HPDE6-E6E7 (cell line): ENCODE measurements at regions not wholly inside any gene's neighbourhood (a gene's known extent, or its start where the extent isn't known, plus 50 kb on each side); places are given as distances from the start of the nearest gene placed in this dataset.

ENCODE experiments used
- DNase-seq: peaks from one replicate; pipeline ENCODE4 v3.0.0; 2011; ENCODE audit warnings: missing footprints; ENCODE audit errors: extremely low spot score

DNA sequence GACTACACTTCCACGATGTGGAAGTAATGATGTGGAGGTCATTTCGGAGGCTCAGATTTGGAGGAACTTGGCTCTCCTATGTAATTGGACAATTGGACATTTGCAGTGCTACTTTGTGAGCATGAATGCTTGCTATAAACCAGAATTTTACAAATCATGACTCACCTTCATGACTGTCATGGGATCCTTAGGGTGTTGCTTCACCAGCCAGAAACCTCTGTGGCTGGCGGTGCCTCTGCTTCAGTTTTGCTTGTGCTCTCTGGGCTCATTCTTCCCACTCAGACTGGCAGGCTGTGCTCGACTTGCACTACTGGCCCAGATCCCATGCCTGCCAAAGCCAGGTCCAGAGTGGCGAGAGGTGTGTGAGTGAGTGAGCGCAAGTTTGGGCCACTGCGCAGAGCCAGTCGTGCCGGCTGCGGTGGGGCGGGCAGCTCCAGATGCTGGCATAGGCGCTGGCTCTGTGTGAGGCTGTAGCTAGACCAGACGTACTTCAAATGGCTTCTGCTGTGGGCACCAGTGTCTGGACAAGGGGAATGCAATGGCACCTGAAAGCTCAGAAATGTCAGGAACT, 387.8 kb downstream of the AEBP2 start:
- DNase-seq = no peak

DNA sequence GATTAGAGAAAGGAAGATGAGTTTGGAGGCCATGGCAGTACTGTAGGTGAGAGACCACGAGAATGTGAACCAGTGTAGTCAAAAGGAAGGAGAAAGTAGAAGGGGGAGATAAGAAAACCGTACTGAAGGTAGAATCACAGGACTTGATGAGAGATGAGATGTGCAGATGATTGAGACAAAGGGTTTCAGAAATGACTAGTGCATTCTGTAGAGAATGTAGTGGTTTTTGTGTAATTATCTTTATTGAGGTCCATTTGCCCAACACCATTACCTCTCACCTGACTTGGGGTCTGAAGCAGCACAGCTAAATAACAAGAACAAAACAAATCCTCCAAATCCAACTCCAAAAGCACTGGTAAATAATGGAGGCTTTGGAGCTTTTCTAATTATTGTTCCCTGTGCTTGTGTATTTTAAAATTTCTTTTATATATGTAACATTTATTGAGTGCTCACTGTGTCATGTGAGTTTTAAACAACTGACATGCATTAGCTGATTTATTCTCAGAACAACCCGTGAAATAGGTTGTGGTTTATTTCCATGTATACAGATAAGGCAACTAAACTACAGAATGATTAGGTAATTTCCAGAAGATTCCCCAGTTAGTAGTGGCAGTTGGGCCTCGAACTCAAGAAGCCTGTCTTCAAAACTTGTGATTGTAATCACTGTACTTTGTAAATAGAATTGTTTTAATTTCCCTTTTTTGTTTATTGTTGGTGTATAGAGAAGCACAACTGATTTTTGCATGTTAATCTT, 390.0 kb downstream of the AEBP2 start:
- no peak for DNase-seq

DNA sequence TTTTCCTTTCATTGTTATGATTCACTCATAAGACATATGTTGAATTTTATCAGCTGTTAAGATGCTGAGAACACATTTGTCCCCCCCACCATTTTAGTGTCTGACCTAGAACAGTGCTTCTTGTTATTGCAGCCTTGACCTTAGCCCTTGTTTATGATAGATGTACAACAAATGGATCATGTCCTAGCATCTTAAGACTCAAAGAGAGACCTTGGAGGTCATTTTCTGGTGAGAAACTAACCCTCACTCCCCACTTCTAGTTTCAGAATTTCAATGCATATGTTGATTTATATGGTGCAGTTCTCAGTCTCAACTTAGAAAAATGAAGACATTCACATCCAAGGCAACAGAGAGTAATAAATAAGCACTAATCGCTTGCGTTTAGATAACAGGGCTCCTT, 391.2 kb downstream of the AEBP2 start:
- no peak for DNase-seq

DNA sequence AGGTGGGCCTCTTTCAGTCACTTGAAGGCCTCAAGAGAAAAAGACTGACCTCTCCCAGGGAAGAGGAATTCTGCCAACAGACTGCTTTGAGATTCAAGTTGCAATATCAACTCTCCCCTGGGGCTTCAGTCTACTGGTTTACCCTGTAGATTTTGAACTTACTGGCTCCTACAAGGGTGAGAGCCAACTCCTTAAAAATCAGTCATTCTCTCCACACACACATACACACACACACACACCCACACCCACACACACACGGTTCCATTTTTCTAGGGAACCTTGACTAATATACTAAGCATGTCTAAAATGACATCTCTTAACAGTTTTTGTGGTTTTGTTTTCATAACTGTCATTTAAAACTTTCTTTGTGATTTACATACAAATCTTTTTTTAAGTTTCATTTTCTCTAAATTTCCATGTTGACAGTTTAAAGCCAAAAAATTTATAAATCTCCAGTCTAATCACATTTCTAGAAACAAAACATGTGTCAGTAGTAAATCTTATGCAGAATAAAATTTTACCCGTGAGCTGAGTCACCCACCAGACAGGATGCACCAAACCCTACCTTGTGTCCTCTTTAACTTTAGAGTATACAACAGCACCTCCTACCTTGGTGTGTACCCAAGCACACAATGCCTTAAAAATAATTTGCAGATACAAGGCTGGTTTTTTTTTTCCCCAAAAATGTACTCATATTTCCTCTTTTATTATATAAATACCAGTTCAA, 394.6 kb downstream of the AEBP2 start:
- no peak for DNase-seq

DNA sequence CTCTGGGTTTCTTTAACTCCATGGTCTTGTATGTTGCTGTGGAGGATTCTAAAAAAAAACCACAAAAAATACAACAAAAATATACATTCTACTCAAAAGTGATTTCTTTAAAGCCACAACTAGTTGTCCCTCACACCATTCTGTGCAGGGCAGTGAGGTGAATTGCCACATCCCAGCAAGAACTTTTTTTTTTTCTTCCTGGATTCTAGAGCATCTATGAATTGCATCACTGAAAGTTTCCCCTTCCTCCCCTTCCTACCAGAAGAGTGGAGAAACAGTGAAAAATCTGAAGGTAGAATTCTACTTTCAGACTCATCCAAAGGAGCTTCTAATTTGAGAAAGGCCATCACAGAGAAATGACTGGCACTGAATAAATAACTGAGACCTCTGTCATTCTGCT, 395.3 kb downstream of the AEBP2 start:
- no peak for DNase-seq

DNA sequence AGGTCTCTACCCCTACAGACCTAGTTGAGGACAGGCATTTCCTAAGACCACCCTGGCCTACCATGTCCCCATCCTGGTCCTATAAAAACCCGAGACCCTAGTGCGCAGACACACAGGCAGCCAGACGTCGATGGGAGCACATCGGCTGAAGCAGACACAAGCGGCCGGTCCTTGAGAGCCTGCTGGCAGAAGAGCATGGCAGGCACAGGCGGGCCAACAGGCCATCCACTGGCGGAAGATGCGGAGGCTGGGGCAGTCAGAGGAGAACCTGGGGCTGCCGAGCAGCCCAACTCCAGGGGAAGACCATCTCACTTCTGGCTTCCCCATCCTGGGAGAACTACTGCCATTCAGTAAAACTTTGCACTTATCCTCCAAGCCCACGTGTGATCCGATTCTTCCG, 396.8 kb downstream of the AEBP2 start:
- no peak for DNase-seq

DNA sequence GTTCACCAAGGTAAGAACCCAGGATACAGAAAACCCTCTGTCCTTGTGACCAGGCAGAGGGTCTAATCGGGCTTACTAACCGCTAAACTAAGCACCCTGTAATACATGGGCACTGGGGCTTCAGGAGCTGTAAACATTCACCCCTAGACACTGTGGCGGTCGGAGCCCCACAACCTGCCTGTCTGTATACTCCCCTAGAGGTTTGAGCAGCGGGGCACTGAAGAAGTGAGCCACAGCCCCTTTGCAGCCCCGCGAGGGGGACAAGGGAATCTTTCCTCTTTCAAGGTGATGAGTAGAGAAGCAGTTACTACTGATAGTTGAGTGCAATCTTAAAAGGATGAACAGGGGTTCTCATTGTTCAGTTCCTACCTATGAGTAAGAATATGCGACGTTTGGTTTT, 397.2 kb downstream of the AEBP2 start:
- DNase-seq = no peak

DNA sequence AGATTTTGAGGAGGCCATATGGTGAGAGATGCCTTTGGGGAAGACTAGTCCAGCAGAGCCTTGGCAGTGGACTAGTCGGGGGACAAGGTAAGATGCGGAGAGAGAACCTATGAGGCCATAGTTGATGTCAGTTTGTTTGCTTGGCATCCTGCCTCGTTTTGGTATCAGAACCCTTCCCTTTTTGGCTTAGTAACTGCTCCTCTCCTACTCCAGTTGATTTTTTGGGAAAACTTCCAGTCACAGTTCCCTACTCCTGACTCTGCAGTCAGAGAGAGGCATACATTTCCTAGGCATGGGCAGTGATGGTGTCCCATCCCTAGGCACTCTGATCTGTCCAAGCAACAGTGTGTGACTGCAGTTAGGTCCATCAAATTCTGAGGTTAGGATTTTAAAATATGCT, 398.3 kb downstream of the AEBP2 start:
- no peak for DNase-seq

DNA sequence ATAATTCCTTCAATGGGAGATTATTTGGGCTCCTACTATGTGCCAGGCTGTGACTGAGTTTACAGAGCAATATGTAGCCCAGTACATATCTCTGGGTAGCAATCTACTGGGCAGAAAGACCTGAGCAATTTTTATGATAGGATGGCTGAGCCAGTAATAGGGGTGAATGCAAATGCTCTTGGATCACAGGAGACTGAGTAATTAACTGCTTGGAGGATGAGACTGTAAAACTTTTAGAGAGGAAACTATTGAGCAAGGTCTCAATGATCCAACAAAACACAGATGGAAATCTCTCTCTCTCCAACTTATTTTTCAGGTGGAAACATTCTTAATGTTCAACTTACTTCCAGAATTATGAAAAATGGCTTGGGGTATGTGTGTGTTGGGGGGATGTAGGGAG, 402.2 kb downstream of the AEBP2 start:
- no peak for DNase-seq

DNA sequence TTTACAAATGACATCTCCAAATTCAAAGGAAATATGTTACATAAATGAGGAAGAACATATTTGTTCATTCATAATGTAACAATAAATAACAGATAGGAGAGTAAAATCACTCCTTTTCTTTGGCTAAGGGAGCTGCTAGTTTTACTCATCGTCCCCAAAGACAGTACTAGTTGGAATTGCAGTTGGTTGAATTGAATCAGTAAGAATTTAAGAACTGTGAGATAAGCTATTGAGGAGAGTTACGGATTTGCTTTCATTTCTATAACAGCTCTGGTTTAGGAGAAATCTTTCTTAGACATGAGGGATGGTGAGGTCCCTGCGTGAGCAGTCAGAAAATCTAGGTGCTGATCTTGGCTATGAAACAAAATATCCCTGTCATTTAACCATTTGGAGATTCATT, 402.8 kb downstream of the AEBP2 start:
- DNase-seq = no peak

DNA sequence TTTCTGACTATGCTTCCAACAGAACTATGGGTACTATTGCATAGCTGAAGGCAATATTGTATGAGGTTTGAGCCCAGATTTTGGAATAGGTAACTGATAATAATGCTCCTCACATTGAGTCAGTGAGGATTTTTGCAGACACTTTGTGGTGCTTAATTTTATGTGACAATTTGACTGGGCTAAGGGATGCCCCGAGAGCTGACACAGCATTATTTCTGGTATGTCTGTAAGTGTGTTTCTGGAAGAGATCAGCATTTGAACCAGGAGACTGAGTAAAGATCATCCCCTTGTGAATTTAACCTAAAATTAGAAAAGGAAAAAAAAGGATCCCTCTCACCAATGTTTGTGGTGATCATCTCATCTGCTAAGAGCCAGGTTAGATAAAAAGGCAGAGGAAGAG, 404.9 kb downstream of the AEBP2 start:
- DNase-seq = no peak

DNA sequence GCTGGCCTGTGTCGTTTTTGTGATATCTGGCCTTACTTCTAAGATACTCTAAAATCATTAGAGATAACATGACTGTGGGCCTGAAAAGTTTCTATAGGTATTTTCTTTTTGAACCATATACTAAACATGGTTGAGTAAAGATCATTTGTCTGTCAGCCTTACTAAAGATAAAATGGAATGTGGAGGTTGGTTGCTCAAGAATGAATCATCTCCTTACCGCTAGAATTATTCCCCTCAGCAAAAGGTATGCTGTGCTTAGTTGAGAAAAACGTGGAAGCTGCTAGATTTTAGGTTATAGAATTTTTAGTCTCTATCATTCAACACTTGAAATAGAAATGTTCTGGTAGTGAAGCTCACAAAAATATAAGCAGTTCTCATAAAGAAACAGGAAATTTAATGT, 407.3 kb downstream of the AEBP2 start:
- DNase-seq = peak; percentile 7

DNA sequence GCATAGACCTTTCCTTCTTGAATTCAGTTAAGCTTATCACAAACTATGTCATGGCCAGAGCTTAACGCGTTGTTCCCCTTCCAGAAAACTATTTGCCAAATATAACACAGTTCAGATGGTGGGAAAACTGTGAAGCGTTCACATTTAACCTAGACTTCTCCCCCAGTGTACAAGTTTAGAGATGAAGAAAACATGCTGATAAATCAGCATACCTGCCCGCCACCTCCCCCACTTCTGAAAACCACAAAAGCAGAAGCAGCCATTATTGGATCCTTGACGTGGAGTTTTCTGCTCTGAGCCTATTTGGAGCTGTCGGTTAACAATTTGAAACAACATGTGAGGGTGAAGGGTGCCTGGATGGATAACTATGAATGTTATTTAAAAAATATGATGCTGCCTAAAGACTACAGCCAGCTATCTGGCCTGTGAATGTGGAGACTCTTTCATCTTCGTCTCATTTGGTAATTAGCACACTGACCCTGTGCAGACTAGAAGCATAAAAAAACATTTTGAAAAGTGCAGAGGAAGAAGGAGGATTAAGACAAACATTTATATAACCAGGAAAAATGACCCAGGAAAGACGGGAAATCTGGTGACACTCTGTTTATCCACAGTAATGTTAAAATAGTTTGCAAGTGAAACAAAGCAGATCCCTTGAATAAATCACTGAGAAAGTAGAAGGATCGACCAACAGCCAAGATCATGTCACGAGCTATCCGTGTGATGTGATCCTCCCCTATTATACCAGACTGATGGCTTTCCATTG, 408.2 kb downstream of the AEBP2 start:
- DNase-seq = no peak

DNA sequence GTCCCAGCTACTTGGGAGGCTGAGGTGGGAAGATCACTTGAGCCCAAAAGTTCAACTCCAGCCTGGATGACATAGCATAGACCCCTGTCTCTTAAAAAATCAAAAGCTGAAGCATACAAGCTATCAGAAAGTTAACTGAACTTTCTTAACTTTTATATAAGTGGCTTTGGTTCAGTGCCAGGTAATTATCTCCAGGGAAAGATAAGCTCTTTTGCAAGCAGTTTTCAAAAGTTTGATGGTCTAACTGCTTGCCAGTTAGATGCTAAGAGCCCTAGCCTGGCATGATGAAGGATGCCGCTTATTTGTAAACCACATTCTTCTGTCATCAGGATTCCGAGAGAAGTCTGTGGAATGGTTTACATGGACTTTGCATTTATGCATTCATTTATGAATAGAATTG, 409.1 kb downstream of the AEBP2 start:
- no peak for DNase-seq

DNA sequence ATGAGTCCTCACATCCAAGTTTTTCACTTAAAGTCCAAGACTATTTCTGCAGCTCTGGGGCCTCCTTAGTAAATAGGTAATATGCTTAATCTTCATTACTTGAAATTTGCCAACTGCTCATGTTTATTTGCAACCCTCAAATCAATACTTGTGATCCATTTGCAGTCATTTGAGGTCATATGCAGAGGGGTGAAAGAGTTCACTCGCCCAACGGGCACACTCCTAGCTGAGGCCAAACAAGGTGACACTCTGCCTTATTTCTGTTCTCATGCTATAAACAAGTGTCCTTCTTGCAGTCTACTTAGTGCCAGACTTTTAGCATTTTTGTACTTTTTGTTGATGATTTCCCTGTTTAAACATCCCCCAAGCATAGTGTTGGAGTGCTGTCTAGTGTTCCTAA, 409.9 kb downstream of the AEBP2 start:
- DNase-seq = no peak

DNA sequence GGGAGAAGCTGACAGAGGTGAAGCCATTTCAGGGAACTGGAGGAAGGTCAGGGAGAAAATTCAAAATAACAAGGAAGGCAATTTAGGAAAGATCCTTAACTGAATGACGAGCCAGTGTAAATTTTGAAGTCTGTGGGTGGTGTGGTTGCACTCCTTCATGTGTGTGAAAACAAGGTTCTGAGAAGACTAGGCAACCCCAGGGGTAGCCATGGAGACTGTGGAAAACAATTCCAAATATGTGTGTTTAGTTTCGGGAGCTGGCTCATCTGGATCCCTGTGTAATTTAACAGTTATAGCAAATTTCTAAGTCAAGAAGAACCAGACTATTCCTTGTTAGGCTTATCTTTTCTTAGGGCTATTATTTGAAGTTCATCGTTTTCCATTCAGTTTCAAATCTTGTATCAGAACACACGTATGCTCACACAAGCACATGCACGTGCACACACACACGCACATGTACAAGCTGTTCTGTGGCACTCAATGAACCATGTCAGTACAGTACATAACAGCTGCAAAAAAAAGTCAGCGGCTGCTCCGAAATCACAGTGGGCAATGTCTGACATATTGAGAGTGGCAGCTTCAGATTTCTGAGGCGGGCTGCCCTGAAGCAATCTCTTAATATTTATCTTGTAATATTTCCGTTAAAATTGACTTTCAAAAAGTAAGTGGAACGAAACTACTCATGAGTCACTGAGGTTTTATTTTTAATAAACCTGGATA, 411.2 kb downstream of the AEBP2 start:
- no peak for DNase-seq

DNA sequence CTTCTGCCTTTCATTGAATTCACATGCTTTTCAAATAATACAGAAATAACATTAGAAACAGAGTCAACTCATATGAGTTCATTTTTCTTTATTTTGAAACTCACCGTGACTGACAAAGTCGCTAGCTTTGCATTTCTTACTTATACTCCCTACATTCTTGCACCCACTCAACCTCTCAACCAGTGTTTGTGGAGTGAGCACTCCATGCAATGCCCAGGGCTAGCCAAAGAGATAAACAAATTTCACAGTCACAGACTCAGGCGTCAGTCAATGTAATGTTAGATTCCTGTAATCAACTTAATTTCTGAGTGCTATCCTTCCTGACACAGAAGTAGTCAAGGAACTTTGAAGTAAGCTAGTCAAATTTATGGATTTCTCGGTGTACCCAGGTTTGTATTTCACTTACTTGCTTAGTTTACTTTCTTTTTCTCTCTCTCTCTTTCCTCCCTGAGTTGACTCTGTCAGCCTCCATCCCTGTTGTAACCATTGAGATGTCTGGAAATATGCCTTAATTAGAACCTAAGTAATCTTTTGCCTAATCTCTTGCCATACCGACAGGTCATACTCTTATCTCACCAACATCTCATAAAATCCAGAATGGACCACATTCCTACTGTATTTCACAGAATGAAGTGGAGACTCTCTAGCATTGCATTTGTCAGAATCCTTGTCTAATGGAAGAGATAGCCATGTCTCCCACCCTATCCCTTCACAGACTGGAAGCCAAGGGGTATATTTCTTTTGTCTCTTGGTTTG, 413.0 kb downstream of the AEBP2 start:
- DNase-seq = no peak

DNA sequence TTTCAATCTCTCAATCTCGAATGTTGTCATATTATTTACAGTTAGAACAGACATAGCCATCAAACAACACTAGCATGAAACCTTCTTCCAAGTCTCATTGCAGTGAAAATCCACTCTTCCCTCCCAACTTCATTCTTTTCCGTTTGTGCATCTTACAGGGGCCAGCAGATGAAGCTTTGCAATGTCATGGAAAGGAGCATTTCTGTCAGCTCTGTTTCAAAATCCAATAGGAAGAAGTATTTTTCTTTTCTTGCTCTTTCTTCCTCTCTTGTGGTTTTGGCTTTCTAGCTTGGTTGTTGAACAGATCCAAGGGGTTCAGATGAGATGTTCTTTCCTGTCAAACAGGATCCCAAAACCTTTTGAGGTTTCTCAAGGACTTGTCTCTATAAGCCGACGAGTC, 416.6 kb downstream of the AEBP2 start:
- DNase-seq = no peak

DNA sequence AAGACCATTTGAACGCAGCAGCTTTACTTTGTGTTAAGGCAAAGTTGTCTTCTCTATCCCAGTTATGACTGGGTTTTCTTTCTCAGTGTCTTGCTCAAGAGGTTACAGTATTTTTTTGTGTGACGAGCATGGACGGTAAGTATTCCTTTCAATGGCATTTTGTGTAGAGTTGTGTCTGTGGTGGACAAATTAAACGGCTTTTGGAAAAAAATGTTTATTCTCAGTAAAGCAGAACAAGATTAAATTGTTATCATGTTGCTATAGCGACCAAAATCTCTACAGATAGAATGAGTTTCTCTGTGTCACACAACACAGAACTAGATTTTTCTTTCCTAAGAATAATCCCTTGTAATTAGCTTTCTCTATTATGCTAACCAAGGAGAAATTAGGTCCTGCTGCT, 417.1 kb downstream of the AEBP2 start:
- DNase-seq = no peak

DNA sequence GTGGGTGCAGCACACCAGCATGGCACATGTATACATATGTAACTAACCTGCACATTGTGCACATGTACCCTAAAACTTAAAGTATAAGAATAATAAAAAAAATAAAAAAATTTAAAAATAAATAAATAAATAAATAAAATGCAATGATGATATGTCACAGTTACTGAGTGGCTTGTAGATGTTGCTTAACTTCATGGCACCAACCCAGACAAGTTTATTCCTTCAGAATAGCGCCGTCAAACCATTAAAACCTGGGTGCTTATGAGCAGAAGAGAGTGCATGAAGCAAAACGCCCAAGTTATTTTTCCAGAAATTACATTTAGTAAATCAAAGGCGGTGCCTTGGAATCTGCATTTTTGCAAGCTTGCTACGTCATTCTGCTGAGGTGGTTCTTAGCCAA, 417.9 kb downstream of the AEBP2 start:
- DNase-seq = no peak

DNA sequence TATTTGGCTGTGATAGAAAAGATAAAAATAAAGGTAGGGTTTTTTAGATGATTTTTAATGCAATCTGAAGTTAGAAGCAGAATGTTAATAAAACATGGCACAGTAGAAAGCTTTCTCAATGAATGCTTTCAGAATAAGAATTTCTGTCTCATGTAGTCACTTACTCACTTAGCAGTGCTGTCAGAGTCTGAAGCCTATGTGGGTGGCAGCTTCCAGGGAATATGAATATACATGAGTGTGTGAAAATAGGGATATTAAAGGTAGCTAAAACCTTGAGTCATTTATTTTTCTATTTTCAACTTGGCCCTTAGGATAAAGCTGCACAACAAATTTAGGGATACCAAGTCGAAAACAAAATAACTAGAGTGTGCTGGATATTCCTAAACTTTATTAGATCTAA, 427.9 kb downstream of the AEBP2 start:
- no peak for DNase-seq
